Occipital lobe (tissue), 1 donor: ENCODE measurements at regions not wholly inside any gene's neighbourhood (a gene's known extent, or its start where the extent isn't known, plus 50 kb on each side); places are given as distances from the start of the nearest gene placed in this dataset.

Experiments
- DNase-seq: peaks from one replicate; lab custom pipeline; 2025; lab: John Stamatoyannopoulos, UW

GRCh38 chr2:19722531-19722971 is 179.2 kb downstream of the TTC32 start:
- no peak for DNase-seq

- DNase-seq = no peak
Measured at GRCh38 chr2:19720306-19720705, 181.5 kb downstream of the TTC32 start.

- no peak for DNase-seq
Measured at GRCh38 chr2:19719540-19719939, 182.2 kb downstream of the TTC32 start.

GRCh38 chr2:19717446-19717845 is 184.3 kb downstream of the TTC32 start:
- no peak for DNase-seq

GRCh38 chr2:19714926-19715325 is 186.9 kb downstream of the TTC32 start:
- no peak for DNase-seq

GRCh38 chr2:19712850-19713249 is 188.9 kb downstream of the TTC32 start:
- DNase-seq = no peak

DNA sequence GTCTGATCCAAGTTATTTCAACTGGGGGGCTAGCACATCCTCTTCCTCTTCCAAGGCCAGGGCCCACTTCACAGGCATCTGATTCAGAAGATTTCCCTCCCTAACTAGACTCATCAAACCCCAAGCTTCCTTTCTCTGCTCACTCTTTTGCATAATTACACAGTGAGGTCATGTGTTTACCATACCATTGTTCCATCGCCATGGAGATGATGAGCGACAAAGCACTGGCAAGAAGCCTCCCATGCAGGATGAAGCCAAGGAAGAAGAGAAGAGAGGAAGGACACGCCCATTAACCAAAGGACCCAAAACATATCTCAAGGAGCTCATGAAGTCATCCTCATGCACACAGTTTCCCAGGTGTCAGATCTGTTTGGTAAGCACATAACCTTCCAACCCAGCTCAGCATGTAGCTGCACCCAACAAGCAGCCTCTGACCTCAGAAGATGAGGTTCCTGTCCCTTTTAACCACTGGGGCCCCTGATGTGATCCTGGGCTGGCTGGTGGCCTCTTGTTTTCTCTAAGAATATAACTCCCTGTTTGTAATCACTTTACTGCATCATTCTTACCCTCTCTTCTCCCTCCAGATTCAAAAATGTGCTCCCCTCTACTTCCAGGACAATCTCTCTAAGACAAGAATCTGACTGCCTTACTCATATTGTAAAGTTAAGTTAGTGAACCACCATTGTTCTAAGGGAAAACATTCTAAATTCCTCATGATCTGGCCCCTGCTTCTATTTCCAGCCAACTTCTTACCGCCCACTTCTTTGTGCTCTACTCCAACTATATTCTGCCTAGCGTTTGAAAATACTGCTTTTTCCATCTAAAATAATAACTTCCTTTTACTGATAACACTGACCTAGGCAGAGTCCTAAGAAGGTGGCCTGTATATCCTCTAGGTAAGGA is 190.1 kb downstream of the TTC32 start:
- no peak for DNase-seq

- no peak for DNase-seq
Measured at GRCh38 chr2:19710230-19710629, 191.6 kb downstream of the TTC32 start.

DNA sequence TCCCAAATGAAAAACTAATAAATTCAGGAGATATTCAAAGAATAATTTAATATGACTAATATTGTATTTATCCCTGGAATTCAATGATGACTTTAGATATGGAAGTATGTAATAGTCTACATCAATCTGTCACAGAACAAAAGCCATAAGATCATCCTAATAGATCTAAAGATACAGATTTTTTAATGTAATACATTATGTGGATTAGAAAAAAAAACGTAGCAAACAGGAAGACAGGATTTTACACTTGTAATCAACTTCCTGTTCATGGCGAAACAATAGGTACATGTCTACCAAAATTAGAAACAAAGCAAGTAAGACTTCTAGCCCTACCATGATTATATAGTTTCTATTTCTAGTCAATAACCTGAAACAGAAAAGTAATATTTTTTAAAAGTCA is 192.2 kb downstream of the TTC32 start:
- DNase-seq = no peak

GRCh38 chr2:19708776-19709175 is 193.0 kb downstream of the TTC32 start:
- DNase-seq = no peak

DNA sequence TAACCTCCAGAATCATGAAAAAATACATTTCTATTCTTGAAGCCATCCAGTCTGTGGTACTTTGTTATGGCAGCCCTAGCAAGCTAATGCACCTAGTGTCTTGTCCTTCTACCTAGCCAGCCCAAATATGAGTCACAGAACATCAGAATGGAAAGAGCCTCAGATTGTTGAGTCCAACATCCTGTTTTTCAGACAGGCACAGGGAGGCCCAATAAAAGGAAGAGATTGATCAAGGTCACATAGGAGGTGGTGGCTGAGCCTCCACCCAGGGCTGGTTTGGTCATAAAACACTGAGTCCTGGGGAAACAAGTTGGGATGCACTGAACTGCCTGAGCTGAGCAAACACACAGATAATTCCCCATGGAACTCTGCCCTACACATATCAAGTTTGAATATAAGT is 195.5 kb downstream of the TTC32 start:
- DNase-seq = no peak

DNA sequence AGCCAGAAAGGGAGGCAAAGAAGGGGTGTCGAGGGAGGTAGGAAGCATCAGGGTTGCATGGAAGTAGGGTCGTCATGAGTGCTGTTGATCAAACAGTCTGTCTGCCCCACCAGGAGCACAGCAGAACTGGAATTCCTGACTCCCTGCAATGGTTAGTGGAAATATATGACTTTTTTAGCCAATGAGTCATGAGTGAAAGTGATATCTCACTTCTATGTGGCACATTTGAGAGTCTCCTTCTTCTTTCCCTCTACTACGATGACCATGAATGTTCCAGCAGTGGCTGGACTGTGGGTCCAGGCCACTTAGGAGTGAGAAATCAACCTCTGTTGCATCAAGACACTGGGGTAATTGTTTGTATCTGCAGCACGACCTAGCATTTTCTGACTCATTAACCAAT is 199.5 kb downstream of the TTC32 start:
- DNase-seq = no peak

- no peak for DNase-seq
Measured at GRCh38 chr2:19700861-19701585, 200.8 kb downstream of the TTC32 start.

DNA sequence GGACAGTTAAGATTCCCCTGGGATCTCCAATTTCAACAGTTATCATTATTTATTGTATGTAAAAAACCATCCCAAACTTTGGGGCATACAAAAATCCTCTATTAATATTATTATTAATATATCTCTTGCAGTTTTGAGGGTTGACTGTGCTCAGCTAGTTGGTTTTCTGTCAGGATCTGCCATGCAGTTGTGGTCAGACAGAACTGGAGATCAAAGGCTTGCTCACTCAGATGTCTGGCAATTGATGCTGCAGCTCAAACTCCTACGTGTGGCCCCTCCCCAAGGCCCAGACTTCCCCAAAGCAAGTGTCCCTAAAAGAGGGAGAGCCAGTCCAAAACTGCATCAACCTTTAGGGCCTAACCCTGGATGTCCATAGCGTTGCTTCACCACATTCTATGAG is 204.7 kb downstream of the TTC32 start:
- DNase-seq = no peak

DNA sequence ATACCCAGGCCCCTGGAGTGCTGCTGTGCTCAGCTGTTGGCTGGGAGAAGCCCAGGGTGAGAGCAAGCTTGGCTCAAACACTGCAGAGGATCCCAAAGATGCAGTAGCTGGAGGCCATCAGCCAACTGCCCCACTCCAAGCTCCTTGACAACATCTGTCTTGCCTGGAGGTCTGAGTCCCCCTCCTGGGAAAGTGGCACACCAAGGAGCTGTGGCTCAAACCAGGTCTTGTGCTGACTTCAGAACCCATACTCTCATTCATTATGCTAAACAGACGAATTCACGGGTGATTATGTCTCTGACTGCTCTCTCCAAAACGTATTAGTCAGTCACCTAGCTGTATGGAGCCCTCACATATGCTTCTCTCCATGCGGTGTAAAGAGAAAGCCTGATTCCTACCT is 206.1 kb downstream of the TTC32 start:
- no peak for DNase-seq

- DNase-seq = no peak
Measured at GRCh38 chr2:19691892-19692291, 209.9 kb downstream of the TTC32 start.

DNA sequence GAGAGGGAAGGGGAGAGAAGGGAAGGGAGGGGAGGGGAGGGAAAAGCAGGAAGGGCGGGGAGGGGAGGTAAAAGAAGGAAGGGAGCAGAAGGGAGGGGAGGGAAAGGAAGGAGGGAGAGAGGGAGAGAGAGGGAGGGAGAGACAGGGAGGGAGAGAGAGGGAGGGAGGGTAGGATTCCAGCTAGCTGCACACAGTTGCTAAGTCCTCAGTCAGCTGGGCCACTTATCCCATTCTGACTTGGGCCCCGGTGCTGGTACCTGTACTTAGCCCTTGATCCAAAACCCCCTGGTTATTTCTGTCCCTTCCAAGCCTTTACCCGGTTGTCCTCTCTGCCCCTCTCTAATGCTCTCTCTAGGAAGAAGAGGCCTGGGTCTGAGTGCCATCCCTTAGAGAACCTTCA is 211.4 kb downstream of the TTC32 start:
- DNase-seq = no peak

GRCh38 chr2:19689646-19690168 is 212.1 kb downstream of the TTC32 start:
- DNase-seq = no peak

- DNase-seq = no peak
Measured at GRCh38 chr2:19688059-19688458, 213.7 kb downstream of the TTC32 start.

DNA sequence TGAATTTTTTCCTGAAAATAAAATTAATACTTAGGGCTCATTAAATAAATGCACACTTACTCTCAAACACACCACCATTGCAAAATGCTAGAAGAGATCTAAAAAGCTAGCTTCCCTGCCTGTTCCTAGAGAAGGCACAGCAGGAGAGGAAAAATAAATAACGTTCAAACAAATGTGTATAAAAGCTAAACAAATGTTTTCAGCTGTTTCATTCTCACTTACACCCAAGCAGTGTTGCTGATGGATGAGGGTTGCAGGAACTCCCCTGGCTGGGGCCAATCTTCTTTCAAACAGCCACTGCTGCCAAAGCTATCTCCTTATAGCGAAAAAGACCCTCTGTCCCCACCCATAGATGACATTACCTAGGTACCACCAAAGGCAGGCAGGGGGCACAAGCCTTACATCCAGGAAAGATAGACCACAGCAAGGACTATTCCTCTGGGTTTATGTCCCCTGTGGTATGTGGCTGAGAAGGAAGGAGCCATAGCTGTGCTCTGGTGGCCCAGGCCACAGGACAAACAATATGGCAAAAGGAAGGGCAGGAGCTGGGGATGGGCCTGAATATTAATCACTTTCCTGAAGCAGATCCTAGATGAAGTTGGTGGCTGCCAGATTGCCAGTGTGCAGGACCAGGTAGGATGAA is 214.6 kb downstream of the TTC32 start:
- no peak for DNase-seq

- DNase-seq = no peak
Measured at GRCh38 chr2:19686439-19686838, 215.3 kb downstream of the TTC32 start.

DNA sequence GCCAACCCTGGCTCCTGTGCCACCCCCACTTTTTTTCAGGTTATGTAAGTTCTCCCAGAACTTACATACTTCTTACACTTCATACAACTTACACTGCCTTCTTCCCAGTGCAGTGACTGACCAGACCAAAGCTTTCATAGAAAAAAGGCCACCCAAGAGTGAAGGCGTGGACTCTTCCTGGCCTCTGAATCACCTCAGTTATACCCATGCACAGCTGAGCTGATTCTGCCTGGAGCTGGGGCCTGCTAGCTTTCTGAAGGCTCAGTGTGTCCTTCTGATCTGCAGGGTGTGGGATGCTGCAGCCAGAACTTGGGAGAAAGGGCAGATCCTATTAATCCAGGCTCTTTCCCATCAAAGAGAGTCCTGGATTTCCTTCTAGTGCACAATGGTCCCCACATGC is 216.1 kb downstream of the TTC32 start:
- DNase-seq = no peak
